ENCODE measurements at regions not wholly inside any gene's neighbourhood (a gene's known extent, or its start where the extent isn't known, plus 50 kb on each side); places are given as distances from the start of the nearest gene placed in this dataset.

- H3K9me3 ChIP-seq (ENCODE audit: low read length): no peaks in the 10 kb centered on the region
- no peaks in the 10 kb centered on the region for H3K36me3 ChIP-seq (ENCODE audit: insufficient read depth, low read length)
- no peak overlapping the region for H2AFZ ChIP-seq (ENCODE audit: low read depth, low read length)
- no peak overlapping the region for H3K4me3 ChIP-seq (ENCODE audit: low read length)
- no peaks in the 10 kb centered on the region for H3K27me3 ChIP-seq (ENCODE audit: insufficient read depth, low read length)
- no peaks in the 10 kb centered on the region for H3K4me1 ChIP-seq (ENCODE audit: insufficient read depth, low read length)
These were observed 615.6 kb upstream of the ADAMTS9 start for GRCh38 chr3:65303431-65303830.

- Histone ChIP-seq H3K4me1 (ENCODE audit: insufficient read depth, low read length) (peaks cover 11% of the 10 kb centered on the region), H3K9me3 (ENCODE audit: low read length) (no peaks in the 10 kb centered on the region), H2AFZ (ENCODE audit: low read depth, low read length) (no peak overlapping the region), H3K36me3 (ENCODE audit: insufficient read depth, low read length) (no peaks in the 10 kb centered on the region), H3K27me3 (ENCODE audit: insufficient read depth, low read length) (no peaks in the 10 kb centered on the region), H3K4me3 (ENCODE audit: low read length) (no peak overlapping the region)
These were observed 603.8 kb upstream of the ADAMTS9 start for GRCh38 chr3:65291448-65292125.

GRCh38 chr3:65288776-65289175 is 601.0 kb upstream of the ADAMTS9 start:
- no peaks in the 10 kb centered on the region for H3K9me3 ChIP-seq (ENCODE audit: low read length)
- no peaks in the 10 kb centered on the region for H3K36me3 ChIP-seq (ENCODE audit: insufficient read depth, low read length)
- H3K4me1 ChIP-seq (ENCODE audit: insufficient read depth, low read length): peaks cover 34% of the 10 kb centered on the region
- H3K27me3 ChIP-seq (ENCODE audit: insufficient read depth, low read length): no peaks in the 10 kb centered on the region
- H2AFZ ChIP-seq (ENCODE audit: low read depth, low read length): no peak overlapping the region
- no peak overlapping the region for H3K4me3 ChIP-seq (ENCODE audit: low read length)

- H3K36me3 ChIP-seq (ENCODE audit: insufficient read depth, low read length): no peaks in the 10 kb centered on the region
- no peaks in the 10 kb centered on the region for H3K9me3 ChIP-seq (ENCODE audit: low read length)
- peaks cover 24% of the 10 kb centered on the region for H3K4me1 ChIP-seq (ENCODE audit: insufficient read depth, low read length)
- H3K4me3 ChIP-seq (ENCODE audit: low read length): no peak overlapping the region
- H3K27me3 ChIP-seq (ENCODE audit: insufficient read depth, low read length): no peaks in the 10 kb centered on the region
- H2AFZ ChIP-seq (ENCODE audit: low read depth, low read length): peak overlapping the region; percentile 3
These were observed 598.2 kb upstream of the ADAMTS9 start for GRCh38 chr3:65285956-65286355.

- no peaks in the 10 kb centered on the region for H3K27me3 ChIP-seq (ENCODE audit: insufficient read depth, low read length)
These were observed 597.2 kb upstream of the ADAMTS9 start for GRCh38 chr3:65284961-65285360.

GRCh38 chr3:65284546-65284945 is 596.7 kb upstream of the ADAMTS9 start:
- Histone ChIP-seq H3K9me3 (ENCODE audit: low read length) (no peaks in the 10 kb centered on the region), H3K4me3 (ENCODE audit: low read length) (no peak overlapping the region), H3K36me3 (ENCODE audit: insufficient read depth, low read length) (no peaks in the 10 kb centered on the region), H3K4me1 (ENCODE audit: insufficient read depth, low read length) (peaks cover 24% of the 10 kb centered on the region), H3K27me3 (ENCODE audit: insufficient read depth, low read length) (no peaks in the 10 kb centered on the region), H2AFZ (ENCODE audit: low read depth, low read length) (no peak overlapping the region)

More at GRCh38 chr3:65284961-65285360, 597.2 kb upstream of the ADAMTS9 start:
- Histone ChIP-seq H3K36me3 (ENCODE audit: insufficient read depth, low read length) (no peaks in the 10 kb centered on the region), H3K9me3 (ENCODE audit: low read length) (no peaks in the 10 kb centered on the region), H3K4me3 (ENCODE audit: low read length) (no peak overlapping the region), H2AFZ (ENCODE audit: low read depth, low read length) (no peak overlapping the region), H3K4me1 (ENCODE audit: insufficient read depth, low read length) (peaks cover 24% of the 10 kb centered on the region)

- Histone ChIP-seq H3K4me3 (ENCODE audit: low read length) (no peak overlapping the region), H2AFZ (ENCODE audit: low read depth, low read length) (no peak overlapping the region), H3K4me1 (ENCODE audit: insufficient read depth, low read length) (peaks cover under 1% of the 10 kb centered on the region), H3K36me3 (ENCODE audit: insufficient read depth, low read length) (no peaks in the 10 kb centered on the region), H3K27me3 (ENCODE audit: insufficient read depth, low read length) (no peaks in the 10 kb centered on the region), H3K9me3 (ENCODE audit: low read length) (no peaks in the 10 kb centered on the region)
These were observed 591.5 kb upstream of the ADAMTS9 start for GRCh38 chr3:65279225-65279782.

- no peaks in the 10 kb centered on the region for H3K27me3 ChIP-seq (ENCODE audit: insufficient read depth, low read length)
- no peaks in the 10 kb centered on the region for H3K9me3 ChIP-seq (ENCODE audit: low read length)
- H3K4me3 ChIP-seq (ENCODE audit: low read length): no peak overlapping the region
- no peaks in the 10 kb centered on the region for H3K36me3 ChIP-seq (ENCODE audit: insufficient read depth, low read length)
- H3K4me1 ChIP-seq (ENCODE audit: insufficient read depth, low read length): no peaks in the 10 kb centered on the region
- H2AFZ ChIP-seq (ENCODE audit: low read depth, low read length): no peak overlapping the region
These were observed 590.0 kb upstream of the ADAMTS9 start for GRCh38 chr3:65277798-65278197.

GRCh38 chr3:65276551-65276950 is 588.8 kb upstream of the ADAMTS9 start:
- H3K4me3 ChIP-seq (ENCODE audit: low read length): no peak overlapping the region

GRCh38 chr3:65268426-65268825 is 580.6 kb upstream of the ADAMTS9 start:
- Histone ChIP-seq H3K4me1 (ENCODE audit: insufficient read depth, low read length) (peaks cover 19% of the 10 kb centered on the region), H3K9me3 (ENCODE audit: low read length) (no peaks in the 10 kb centered on the region), H3K36me3 (ENCODE audit: insufficient read depth, low read length) (no peaks in the 10 kb centered on the region), H2AFZ (ENCODE audit: low read depth, low read length) (no peak overlapping the region), H3K4me3 (ENCODE audit: low read length) (no peak overlapping the region), H3K27me3 (ENCODE audit: insufficient read depth, low read length) (no peaks in the 10 kb centered on the region)

More at GRCh38 chr3:65276551-65276950, 588.8 kb upstream of the ADAMTS9 start:
- Histone ChIP-seq H3K36me3 (ENCODE audit: insufficient read depth, low read length) (no peaks in the 10 kb centered on the region), H3K9me3 (ENCODE audit: low read length) (no peaks in the 10 kb centered on the region), H3K27me3 (ENCODE audit: insufficient read depth, low read length) (no peaks in the 10 kb centered on the region), H3K4me1 (ENCODE audit: insufficient read depth, low read length) (no peaks in the 10 kb centered on the region), H2AFZ (ENCODE audit: low read depth, low read length) (no peak overlapping the region)

GRCh38 chr3:65265942-65266590 is 578.3 kb upstream of the ADAMTS9 start:
- no peaks in the 10 kb centered on the region for H3K27me3 ChIP-seq (ENCODE audit: insufficient read depth, low read length)
- H3K36me3 ChIP-seq (ENCODE audit: insufficient read depth, low read length): no peaks in the 10 kb centered on the region
- no peak overlapping the region for H3K4me3 ChIP-seq (ENCODE audit: low read length)
- H3K4me1 ChIP-seq (ENCODE audit: insufficient read depth, low read length): peaks cover 19% of the 10 kb centered on the region
- H3K9me3 ChIP-seq (ENCODE audit: low read length): no peaks in the 10 kb centered on the region
- H2AFZ ChIP-seq (ENCODE audit: low read depth, low read length): peak overlapping the region; percentile 81

GRCh38 chr3:65265511-65265910 is 577.7 kb upstream of the ADAMTS9 start:
- no peaks in the 10 kb centered on the region for H3K27me3 ChIP-seq (ENCODE audit: insufficient read depth, low read length)
- H3K36me3 ChIP-seq (ENCODE audit: insufficient read depth, low read length): no peaks in the 10 kb centered on the region
- peak overlapping the region; percentile 81 for H2AFZ ChIP-seq (ENCODE audit: low read depth, low read length)
- H3K9me3 ChIP-seq (ENCODE audit: low read length): no peaks in the 10 kb centered on the region
- no peak overlapping the region for H3K4me3 ChIP-seq (ENCODE audit: low read length)
- peaks cover 19% of the 10 kb centered on the region for H3K4me1 ChIP-seq (ENCODE audit: insufficient read depth, low read length)

- H3K27me3 ChIP-seq (ENCODE audit: insufficient read depth, low read length): no peaks in the 10 kb centered on the region
- H3K9me3 ChIP-seq (ENCODE audit: low read length): no peaks in the 10 kb centered on the region
- H3K4me3 ChIP-seq (ENCODE audit: low read length): no peak overlapping the region
- H2AFZ ChIP-seq (ENCODE audit: low read depth, low read length): no peak overlapping the region
- peaks cover 19% of the 10 kb centered on the region for H3K4me1 ChIP-seq (ENCODE audit: insufficient read depth, low read length)
- H3K36me3 ChIP-seq (ENCODE audit: insufficient read depth, low read length): no peaks in the 10 kb centered on the region
These were observed 574.7 kb upstream of the ADAMTS9 start for GRCh38 chr3:65262548-65262947.

Measured in neuron (in vitro differentiated cells).